GM12873 (cell line): ENCODE measurements at regions not wholly inside any gene's neighbourhood (a gene's known extent, or its start where the extent isn't known, plus 50 kb on each side); places are given as distances from the start of the nearest gene placed in this dataset.

ENCODE experiments used
- TF ChIP-seq, protein P1 (sequence below): IDR thresholded peaks from 2 replicates; pipeline ENCODE4 v1.5.1; 2012; ENCODE audit warnings: low read depth, mild to moderate bottlenecking, moderate library complexity, low read length, control low read depth; ENCODE audit not compliant: insufficient read depth; ENCODE audit errors: missing control alignments

DNA sequence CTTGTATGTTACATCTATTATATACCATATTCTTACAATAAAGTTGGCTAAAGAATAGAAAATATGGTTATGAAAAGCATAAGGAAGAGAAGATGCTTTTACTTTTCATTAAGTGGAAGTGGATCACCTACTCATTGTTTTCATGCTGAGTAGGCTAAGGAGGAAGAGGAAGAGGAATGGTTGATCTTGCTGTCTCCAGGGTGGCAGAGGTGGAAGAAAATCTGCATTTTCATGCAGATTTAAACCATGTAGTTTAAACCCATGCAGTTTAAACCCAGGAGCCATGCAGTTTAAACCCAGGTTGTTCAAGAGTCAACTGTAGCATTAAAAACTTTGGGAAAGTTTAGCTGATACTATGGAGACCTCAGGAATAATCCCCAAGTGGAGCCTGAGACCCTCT lies 214.8 kb upstream of the NAALADL2 start:
- TF ChIP-seq, protein P1, sequence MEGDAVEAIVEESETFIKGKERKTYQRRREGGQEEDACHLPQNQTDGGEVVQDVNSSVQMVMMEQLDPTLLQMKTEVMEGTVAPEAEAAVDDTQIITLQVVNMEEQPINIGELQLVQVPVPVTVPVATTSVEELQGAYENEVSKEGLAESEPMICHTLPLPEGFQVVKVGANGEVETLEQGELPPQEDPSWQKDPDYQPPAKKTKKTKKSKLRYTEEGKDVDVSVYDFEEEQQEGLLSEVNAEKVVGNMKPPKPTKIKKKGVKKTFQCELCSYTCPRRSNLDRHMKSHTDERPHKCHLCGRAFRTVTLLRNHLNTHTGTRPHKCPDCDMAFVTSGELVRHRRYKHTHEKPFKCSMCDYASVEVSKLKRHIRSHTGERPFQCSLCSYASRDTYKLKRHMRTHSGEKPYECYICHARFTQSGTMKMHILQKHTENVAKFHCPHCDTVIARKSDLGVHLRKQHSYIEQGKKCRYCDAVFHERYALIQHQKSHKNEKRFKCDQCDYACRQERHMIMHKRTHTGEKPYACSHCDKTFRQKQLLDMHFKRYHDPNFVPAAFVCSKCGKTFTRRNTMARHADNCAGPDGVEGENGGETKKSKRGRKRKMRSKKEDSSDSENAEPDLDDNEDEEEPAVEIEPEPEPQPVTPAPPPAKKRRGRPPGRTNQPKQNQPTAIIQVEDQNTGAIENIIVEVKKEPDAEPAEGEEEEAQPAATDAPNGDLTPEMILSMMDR, result no peak

DNA sequence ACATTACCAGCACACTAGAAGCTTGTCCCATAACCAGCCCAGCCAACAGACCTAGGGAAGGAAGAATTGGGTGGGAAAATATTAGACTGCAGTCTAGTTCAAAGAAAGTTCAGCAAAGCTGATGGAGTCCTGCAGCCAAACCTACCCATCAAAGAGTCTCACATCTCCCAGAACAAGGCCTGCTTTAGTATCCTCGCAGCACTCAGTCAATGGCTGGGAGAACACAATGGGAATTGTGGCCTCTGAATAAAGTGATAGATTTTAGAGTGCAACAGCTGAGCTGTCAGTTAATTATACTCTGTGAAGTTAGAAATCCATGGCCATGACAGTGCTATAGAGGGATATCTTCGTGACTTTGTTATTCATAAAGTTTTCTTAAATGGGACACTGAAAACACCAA lies 207.2 kb upstream of the NAALADL2 start:
- TF ChIP-seq, protein P1, result no peak

DNA sequence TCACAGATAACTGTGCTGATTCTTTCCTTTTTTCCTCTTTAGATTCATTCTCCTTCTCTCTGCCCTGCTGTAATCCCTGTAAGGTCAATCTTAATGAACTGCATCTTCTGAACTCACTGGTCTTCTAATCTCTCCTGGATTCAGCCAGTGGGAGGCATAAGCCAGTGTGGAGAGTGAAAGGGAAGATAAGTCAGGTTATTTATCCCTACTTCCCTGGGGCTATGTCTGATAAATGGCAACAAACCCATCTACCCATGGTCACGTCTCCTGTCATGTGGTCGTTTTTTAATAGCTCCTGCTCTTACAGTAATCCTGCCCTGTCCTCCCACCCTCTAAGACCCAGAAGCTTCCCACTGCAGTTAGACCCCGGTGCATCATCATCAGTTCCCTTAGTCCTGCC lies 199.6 kb upstream of the NAALADL2 start:
- TF ChIP-seq, protein P1, result no peak

DNA sequence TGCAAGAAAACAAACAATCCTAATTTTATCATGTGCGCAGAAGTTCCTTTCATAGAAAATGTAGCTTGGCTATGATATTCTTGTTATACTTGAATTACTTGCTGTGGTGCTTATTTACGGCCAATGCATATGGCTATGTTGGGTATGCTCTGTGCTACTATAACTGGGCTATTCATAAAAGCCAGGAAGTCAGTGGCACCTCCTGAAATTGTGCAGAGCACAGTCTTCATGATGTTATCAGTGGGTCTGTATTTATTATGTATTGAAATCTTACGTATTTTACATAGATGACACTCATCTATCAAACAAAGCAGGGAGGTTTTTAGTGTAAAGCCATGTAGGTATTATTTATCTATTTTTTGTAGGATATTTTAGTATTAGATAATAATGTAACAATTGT lies 196.5 kb upstream of the NAALADL2 start:
- TF ChIP-seq, protein P1, result no peak

DNA sequence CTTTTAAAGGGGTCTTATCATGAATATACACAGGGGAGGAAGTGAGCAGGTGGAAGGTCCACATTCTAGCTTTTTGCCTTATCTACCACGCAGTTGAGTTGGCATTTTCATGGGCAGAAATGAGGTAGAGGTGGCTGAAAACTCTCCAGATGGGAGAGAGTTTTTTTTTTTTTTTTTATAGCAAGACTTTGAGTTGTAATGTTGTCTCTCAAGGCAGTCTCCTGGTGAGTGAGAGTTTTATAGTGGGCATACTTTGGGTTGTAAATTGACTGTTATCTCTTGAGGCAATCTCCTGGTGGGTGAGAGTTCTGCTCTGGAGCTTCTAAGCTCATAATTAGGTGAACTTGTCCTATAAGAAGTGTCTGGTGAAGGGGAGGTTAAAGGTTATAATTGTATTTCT lies 191.7 kb upstream of the NAALADL2 start:
- TF ChIP-seq, protein P1, result no peak

DNA sequence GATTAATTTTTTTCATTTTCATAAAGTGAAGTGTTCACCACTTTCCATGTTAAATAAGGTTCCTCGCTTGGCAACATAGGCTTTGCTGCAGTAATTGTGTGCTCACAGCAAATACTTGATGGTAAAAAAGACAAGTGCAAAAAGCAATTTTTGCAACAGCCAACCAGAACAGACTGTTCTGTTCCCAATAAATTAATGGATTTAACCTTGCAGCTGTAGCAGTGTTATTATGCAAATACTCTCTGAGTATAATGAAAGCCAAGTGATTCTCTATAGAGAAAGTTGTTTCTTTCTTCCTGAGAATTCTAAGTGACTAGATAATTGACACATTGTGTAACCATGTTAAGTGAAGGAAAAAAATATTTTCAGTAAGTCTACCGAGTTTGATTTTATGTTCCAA lies 183.7 kb upstream of the NAALADL2 start:
- TF ChIP-seq, protein P1, result no peak

DNA sequence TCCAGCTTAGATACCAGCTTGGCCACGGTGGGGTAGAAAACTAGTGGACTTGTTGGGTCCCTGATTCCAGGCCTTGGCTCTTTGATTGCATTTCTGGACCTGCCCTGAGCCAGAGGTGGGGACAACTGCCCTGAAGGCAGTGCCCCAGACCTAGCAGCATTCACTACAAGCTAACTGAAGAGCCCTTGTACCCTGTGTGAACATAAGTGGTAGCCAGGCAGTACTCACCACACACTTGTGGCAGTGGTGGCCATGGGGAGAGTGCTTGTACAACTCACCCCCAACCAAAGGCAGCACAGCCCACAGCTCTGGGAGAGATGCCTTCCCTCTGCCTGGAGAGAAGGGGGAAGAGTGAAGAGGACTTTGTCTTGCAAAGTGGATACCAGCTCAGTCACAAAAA lies 177.3 kb upstream of the NAALADL2 start:
- TF ChIP-seq, protein P1, result no peak
